H1 (cell line): ENCODE measurements at regions not wholly inside any gene's neighbourhood (a gene's known extent, or its start where the extent isn't known, plus 50 kb on each side); places are given as distances from the start of the nearest gene placed in this dataset.

ENCODE experiments used
- BRCA1 ChIP-seq: IDR thresholded peaks from 2 replicates; pipeline ENCODE4 v1.6.1; 2012; ENCODE audit warnings: low read depth, low read length, improper control_type of control experiment
- CHD1 ChIP-seq: IDR thresholded peaks from 2 replicates; pipeline ENCODE4 v1.6.1; 2012; ENCODE audit warnings: low read depth, low read length, improper control_type of control experiment
- EZH2 ChIP-seq: fragments of 200-600 bp; sonication (generic); IDR thresholded peaks from 2 replicates; pipeline ENCODE4 v1.7.1; 2012; ENCODE audit warnings: low read depth, mild to moderate bottlenecking, moderate library complexity, low read length, inconsistent platforms; ENCODE audit not compliant: severe bottlenecking
- POLR2A ChIP-seq, 2 experiments: IDR thresholded peaks; 1 replicate in 1 of 2; 2 replicates in 1 of 2; pipeline ENCODE4 v1.6.1; 2011; ENCODE audit warnings: low read depth in 2 of 2, low read length in 2 of 2, mild to moderate bottlenecking in 2 of 2; ENCODE audit errors: control extremely low read depth in 1 of 2
- POLR2AphosphoS5 ChIP-seq: IDR thresholded peaks from 2 replicates; pipeline ENCODE4 v1.6.1; 2011; ENCODE audit warnings: low read depth, low read length
- RFX5 ChIP-seq: IDR thresholded peaks from 2 replicates; pipeline ENCODE4 v1.6.1; 2011; ENCODE audit warnings: low read depth, low read length, improper control_type of control experiment, borderline replicate concordance
- SIN3A ChIP-seq, 2 experiments: IDR thresholded peaks in 1 of 2; conservative IDR thresholded peaks in 1 of 2; 2 replicates each; pipeline ENCODE4 v1.6.1; 2011 to 2012; ENCODE audit warnings: low read length in 2 of 2, improper control_type of control experiment in 1 of 2, low read depth in 1 of 2, mild to moderate bottlenecking in 1 of 2
- TEAD4 ChIP-seq: IDR thresholded peaks from 2 replicates; pipeline ENCODE4 v1.6.1; 2012; ENCODE audit warnings: low read depth, low read length, inconsistent platforms, mixed read lengths
- TF ChIP-seq, protein P1 (sequence below), 3 experiments: IDR thresholded peaks; 1 replicate in 2 of 3; 2 replicates in 1 of 3; pipeline versions ENCODE4 v1.5.1 to v1.6.1; 2011; ENCODE audit warnings: low read length in 3 of 3, mild to moderate bottlenecking in 3 of 3, inconsistent platforms in 2 of 3, low read depth in 1 of 3, moderate library complexity in 1 of 3; ENCODE audit not compliant: insufficient read depth in 1 of 3; ENCODE audit errors: control extremely low read depth in 1 of 3
- TF ChIP-seq, protein P2 (sequence below): IDR thresholded peaks from 2 replicates; pipeline ENCODE4 v1.6.1; 2011; ENCODE audit warnings: low read length, improper control_type of control experiment

DNA sequence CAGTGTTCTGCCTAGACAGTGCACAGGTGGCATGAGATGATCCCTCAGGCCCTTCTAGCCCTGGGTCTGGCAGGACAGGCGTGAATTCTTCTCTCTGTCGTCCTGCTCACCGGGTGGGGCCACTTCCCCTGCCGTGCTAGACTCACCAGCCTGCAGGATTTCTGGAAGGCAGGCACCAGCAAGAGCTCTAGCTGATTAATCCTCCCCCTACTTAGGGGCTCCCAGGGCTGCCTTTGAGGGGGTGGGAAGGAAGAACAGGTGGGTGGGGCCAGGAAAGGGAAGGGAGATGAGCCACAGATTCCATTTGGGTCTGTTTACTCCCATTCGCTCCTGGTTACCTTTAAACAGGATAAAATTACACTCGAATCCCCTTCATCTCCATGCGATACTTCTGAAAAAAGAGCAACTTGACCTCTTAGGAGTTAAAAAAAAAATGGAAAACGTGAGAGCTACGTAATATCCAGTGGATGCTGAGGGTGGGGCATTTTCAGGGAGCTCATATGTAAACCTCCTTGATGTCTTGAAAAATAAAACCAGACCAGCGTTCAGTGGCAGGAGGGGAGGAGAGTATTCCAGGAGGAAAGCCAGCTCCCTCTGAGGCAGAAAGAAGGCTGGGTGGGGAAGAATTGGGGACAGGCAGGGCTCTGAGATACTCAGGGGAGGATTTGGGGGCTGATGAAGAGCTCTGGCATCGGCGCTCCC is 665.5 kb downstream of the PTPRU start:
- TF ChIP-seq POLR2AphosphoS5 (no peak), CHD1 (no peak), TEAD4 (no peak), RFX5 (no peak), BRCA1 (no peak), EZH2 (no peak), SIN3A (conservative IDR thresholded peaks at IDR 0.05 in 1 of 2, IDR thresholded peaks at IDR 0.05 in 1 of 2; ENCODE audit: low read depth in 1 of 2, low read length in 2 of 2) (no peak), POLR2A (IDR thresholded peaks at IDR 0.05; ENCODE audit: control extremely low read depth in 1 of 2, low read depth in 2 of 2, low read length in 2 of 2) (no peak)
- TF ChIP-seq, protein P1, sequence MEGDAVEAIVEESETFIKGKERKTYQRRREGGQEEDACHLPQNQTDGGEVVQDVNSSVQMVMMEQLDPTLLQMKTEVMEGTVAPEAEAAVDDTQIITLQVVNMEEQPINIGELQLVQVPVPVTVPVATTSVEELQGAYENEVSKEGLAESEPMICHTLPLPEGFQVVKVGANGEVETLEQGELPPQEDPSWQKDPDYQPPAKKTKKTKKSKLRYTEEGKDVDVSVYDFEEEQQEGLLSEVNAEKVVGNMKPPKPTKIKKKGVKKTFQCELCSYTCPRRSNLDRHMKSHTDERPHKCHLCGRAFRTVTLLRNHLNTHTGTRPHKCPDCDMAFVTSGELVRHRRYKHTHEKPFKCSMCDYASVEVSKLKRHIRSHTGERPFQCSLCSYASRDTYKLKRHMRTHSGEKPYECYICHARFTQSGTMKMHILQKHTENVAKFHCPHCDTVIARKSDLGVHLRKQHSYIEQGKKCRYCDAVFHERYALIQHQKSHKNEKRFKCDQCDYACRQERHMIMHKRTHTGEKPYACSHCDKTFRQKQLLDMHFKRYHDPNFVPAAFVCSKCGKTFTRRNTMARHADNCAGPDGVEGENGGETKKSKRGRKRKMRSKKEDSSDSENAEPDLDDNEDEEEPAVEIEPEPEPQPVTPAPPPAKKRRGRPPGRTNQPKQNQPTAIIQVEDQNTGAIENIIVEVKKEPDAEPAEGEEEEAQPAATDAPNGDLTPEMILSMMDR (IDR thresholded peaks at IDR 0.05; ENCODE audit: control extremely low read depth in 1 of 3, insufficient read depth in 1 of 3, low read depth in 1 of 3, low read length in 3 of 3): no peak
- TF ChIP-seq, protein P2, sequence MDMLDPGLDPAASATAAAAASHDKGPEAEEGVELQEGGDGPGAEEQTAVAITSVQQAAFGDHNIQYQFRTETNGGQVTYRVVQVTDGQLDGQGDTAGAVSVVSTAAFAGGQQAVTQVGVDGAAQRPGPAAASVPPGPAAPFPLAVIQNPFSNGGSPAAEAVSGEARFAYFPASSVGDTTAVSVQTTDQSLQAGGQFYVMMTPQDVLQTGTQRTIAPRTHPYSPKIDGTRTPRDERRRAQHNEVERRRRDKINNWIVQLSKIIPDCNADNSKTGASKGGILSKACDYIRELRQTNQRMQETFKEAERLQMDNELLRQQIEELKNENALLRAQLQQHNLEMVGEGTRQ: no peak
